T47D (cell line): ENCODE measurements at regions not wholly inside any gene's neighbourhood (a gene's known extent, or its start where the extent isn't known, plus 50 kb on each side); places are given as distances from the start of the nearest gene placed in this dataset.
"Not testable (repeated sequence)": the region's sequence is repeated elsewhere in the genome, so short reads cannot be mapped to it uniquely, and the experiment has no call there.

ENCODE experiments used
- DNase-seq, 2 experiments: peaks; one replicate each; pipeline versions ENCODE4 v3.0.0 to v3.0.0-alpha.2; 2011 to 2012; ENCODE audit warnings: low read depth in 1 of 2, low spot score in 1 of 2
- JUND ChIP-seq: IDR thresholded peaks from 2 replicates; pipeline ENCODE4 v1.6.1; 2012; ENCODE audit warnings: low read depth
- in situ Hi-C: cut with HindIII; loops from 2 replicates; pipeline ENCODE4 v1.10.0; 2016; ENCODE audit warnings: low sequenced_read_pairs, low pct_unique_long_range_greater_than_20kb

DNA sequence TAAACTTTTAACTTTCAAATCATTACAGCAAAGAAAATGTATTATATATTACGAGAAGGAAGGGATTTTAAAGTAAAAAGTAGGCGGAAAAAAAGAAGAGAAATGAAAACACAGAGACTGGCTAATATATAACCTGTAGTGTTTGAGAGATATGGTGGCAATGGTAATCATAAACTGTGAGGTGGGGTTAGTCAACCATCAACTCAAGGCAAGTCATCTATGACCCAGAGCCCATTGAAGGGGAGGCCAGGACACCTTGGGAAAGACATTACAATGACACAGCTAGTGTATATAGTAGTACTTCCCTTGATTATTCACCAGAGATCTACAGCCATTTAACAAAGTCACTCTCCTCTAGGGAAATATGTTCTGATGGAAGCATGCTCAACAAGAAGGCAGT, 423.9 kb upstream of the PITX2 start:
- in situ Hi-C loops: no loop called here
- no peak for DNase-seq
- no peak for TF ChIP-seq JUND

DNA sequence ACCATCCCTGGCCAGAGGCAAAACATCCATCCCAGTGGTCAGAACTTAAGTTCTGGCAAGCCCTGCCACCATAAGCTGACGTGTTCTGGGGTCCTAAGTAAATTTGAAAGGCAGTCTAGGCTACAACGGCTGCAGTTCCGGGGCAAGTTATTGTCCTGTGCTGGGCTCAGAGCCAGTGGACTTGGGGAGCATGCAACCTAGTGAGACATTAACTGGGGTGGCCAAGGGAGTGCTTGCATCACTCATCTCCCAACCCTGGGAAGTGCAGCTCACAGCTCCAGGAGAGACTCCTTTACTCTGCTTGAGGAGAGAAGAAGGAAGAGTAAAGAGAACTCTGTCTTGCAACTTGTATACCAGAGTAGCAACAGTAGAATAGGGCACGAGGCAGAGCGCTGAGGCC, 425.4 kb upstream of the PITX2 start:
- in situ Hi-C loops: no loop called here
- no peak for DNase-seq
- TF ChIP-seq JUND: no peak

DNA sequence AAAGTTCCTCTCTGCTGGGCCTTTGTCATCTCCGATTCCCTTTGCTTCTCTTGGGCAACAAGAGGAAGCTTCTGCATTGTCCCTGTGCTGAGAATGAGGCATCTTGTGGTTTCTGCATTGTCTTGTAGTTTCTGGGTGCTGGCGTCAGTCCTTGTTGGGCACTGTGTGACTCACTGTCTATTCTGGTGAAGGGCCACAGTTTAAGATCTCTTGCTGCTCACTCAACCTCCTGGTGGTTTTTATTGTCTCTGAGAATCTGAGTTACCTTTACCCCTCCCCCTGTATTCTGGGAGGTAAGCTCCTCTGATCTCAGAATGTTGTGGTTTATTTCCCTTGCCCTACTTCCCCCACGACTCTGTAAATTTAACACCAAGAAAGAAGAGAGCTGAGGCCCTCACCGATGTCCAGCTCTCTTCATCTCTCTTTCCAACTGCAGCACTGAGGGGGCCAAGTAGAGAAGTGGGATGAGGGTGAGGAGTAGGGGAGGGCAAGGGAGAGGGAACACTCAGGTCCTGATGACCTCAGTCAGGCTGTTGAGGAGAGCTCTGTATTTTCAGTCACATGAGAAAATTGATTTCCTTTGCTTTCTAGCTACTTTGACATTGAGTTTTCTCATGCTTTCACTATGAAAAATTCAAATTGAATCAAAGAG, 441.6 kb upstream of the PITX2 start:
- DNase-seq: no peak
- in situ Hi-C loops: no loop called here
- TF ChIP-seq JUND: no peak

DNA sequence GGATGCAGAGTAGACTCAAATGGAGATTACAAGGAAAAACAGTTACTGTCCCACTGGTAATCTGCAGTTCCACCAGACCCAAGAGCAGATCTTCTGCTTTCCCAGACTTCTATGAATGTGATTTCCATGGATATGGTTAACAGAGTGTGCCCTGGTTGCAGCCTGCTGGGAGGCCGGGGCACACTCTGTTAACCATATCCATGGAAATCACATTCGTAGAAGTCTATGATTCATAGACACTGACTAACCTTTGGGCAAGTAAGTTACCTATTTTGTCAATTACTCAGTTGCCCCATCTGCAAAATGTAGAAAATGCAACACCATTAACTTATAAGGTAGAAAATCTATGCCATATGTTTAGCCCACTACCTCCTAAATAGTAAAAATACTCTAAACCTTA, 443.1 kb upstream of the PITX2 start:
- DNase-seq: no peak
- in situ Hi-C loops: no loop called here
- TF ChIP-seq JUND: no peak

DNA sequence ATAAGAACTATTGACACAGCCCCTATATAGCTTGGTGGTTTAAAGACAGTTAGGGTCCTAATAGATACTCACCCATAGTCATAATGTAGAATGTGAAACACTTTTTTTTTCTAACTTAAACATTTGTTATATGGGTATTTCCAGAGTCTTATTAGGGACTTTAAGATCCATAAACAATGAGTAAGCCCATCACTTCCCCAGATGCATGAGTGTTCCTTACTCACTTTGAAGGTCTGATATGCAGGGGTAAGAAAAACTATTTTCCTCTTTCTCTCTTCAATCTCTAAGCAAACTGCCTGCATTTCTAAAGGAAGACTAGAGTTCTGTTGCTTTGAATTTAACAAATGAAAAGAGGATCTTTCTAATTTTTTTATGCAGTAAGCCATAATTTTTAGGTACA, 443.6 kb upstream of the PITX2 start:
- in situ Hi-C loops: no loop called here
- TF ChIP-seq JUND: no peak

DNA sequence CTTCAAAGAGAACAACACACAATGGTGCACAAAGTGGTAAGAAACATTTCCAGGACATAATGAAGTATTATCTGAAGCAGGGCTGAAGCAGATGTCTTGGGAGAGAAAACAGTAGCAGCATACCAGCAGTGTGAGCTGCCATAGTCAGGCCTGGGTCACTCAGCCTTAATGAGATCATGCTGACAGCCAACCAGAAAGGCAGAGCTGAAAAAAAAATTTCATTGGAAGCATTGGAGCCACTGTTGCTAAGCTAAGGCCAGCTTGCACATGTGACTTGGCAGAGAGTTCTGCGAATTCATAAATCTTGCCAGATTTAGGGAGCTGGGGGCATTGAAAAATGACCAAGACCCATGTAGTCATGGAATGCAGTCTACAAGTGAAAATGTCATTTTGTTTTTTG, 444.0 kb upstream of the PITX2 start:
- in situ Hi-C loops: no loop called here
- TF ChIP-seq JUND: no peak
- DNase-seq: peak in 1 of 2 experiments; percentile 40

More for the DNA sequence above, 443.6 kb upstream of the PITX2 start:
- no peak for DNase-seq

DNA sequence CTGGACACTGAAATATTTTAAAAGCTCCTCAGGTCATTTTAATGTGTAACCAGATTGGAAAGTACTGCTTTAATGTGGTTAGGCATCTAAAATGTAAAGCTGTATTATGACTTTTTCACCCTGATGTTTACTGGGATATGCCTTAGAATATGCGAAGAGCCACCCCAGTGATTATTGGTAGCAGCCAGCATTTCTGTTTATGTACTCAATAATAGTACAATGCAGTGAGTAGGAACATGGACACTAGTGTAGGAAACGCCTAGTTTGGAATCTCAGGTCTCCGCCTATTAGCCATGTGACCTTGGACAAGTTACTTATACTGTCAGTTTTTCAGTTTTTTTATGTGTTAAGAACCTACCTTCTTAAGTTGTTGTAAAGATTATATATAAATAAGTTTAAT, 446.0 kb upstream of the PITX2 start:
- no peak for TF ChIP-seq JUND
- DNase-seq: no peak
- in situ Hi-C loops: no loop called here

DNA sequence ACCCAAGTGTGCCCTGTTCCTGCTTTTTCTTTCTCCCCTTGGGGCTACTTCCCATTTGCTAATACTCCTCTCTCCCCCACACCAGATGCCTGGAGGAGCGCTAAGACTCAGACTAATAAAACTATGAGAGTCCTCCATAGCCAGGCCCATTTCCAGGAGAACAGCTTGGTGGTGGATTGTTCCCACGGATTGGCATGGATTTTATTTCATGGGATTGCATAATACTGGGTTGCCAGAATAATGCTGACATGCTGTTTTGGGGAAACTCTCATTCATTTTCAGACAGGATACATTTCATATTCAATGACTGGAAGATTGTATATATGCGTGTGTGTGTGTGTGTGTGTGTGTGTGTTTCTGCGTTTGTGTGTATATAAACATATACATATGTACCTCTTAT, 447.5 kb upstream of the PITX2 start:
- TF ChIP-seq JUND: no peak
- DNase-seq: no peak
- in situ Hi-C loops: no loop called here

DNA sequence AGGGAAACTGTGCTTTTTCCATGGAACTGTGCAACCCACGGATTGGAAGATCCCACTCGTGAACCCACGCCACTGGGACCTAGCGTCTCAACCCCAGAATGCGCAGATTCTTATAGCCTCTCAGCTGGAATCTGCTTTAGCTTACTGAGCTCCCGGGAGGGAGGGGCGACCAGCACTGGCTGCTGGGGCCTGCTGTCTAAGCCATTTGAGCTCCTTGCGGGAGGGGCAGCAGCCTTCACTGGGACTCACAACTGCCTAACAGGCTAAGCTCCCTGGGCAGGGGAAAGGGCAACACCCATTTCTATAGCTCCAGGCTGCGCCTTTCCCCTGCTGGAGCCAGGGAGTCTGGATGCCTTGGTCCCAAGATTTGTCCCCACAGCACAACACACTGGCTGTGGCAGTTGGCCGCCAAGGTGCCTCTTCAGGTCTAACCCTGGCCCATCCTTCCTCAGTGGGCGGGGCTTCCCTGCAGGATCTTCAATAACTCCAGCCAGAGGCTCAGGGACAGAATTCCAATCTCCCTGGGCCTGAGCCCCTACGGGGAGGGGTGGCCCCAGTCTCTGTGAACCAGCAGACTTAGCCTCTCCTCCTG, 451.7 kb upstream of the PITX2 start:
- no peak for TF ChIP-seq JUND
- DNase-seq: no peak
- in situ Hi-C loops: no loop called here

DNA sequence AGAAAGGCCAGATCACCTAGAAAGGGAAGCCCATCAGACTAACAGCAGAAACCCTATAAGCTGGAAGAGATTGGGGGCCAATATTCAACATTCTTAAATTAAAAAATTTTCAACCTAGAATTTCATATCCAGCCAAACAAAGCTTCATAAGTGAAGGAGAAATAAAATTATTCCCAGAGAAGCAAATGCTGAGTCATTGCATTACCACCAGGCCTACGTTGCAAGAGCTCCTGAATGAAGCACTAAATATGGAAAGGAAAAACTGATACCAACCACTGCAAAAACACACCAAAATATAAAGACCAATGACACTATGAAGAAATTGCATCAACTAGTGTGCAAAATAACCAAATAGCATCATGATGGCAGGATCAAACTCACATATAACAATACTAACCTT, 453.4 kb upstream of the PITX2 start:
- in situ Hi-C loops, DNase-seq: not testable (repeated sequence)

DNA sequence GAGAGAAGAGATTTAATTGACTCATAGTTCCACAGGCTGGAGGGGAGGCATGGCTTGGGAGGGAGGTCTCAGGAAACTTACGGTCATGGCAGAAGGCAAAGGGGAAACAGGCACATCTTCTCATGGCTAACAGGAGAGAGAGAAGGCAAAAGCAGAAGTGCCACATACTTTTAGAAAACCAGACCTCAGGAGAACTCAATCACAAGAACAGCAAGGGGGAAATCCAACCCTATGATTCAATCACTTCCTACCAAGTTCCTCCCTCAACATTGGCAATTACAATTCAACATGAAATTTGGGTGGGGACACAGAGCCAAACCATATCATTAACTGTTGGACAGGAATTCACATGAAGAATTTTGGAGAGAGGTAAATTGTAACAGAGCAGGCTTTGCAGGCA, 485.3 kb upstream of the PITX2 start:
- no peak for TF ChIP-seq JUND
- no peak for DNase-seq
- in situ Hi-C loops: no loop called here

DNA sequence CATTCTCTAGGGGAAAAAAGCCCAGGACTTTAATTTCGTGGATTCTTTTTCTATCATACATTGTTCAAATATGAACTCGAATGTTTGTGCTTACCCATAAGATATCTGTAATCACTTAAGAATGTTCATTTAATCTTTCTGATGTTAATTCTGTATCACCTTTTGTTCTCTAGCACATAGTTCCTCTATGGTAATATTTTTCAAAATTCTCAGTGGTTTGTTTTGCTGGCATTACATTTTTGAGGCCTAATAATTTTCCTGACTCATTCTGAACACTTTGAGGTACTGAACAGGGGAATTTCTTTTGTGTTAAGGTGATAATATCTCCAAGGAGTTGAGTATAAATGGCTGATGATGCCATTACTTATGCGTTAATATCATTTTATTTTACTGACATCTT, 490.7 kb upstream of the PITX2 start:
- in situ Hi-C loops: no loop called here
- no peak for TF ChIP-seq JUND
- no peak for DNase-seq

DNA sequence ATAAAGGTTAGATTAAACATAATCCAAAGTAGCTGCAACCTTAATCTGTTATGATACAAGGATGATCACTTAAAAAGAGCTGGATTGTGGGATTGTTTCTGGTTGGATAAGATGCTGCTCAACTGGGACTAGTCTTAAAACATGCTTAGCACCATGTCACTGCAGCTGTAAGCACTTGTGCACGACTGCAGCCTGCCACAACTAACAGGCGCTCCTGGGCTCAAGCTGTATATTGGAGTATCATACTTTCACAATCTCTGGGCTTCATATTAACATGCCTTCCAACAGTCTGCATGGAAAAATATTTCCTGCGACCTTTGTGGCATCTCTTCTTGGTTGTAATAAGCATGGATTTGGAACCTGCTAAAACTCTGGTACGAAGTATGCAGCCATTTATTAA, 493.0 kb upstream of the PITX2 start:
- no peak for TF ChIP-seq JUND
- in situ Hi-C loops: no loop called here
- no peak for DNase-seq

DNA sequence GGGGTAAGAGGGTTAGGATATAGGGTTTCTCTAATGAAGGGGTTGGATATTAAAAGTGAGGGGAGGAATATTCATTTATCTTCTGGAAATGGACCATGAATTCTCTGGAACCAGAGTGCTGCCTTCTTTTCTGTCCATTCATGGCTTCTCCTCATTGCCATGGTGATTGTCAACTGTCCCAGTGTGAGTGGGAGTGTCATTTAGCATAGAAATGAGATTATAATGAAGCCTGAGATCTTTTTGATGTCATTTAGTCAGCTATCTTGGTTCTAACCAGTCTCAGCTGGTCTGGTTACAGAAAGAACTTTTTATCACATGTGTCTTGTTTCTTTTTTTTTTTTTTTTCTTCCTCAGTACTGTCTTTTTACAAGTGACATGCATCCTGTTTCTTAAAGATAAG, 497.3 kb upstream of the PITX2 start:
- no peak for DNase-seq
- in situ Hi-C loops: no loop called here
- TF ChIP-seq JUND: no peak
